GM18868 (cell line): ENCODE measurements at regions not wholly inside any gene's neighbourhood (a gene's known extent, or its start where the extent isn't known, plus 50 kb on each side); places are given as distances from the start of the nearest gene placed in this dataset.
"Not testable (repeated sequence)": the region's sequence is repeated elsewhere in the genome, so short reads cannot be mapped to it uniquely, and the experiment has no call there.

Experiments
- ATAC-seq: cut with Tn5 transposase; IDR thresholded peaks from one replicate; pipeline ENCODE4 v1.9.1; 2021; ENCODE audit warnings: mild to moderate bottlenecking, moderate library complexity; ENCODE audit not compliant: unreplicated experiment

- no peak for ATAC-seq
Observed at GRCh38 chr11:95412074-95412473, 181.1 kb upstream of the SESN3 start.

- not testable (repeated sequence) for ATAC-seq
Observed at GRCh38 chr11:95410707-95411106, 179.7 kb upstream of the SESN3 start.

GRCh38 chr11:95406271-95406670 is 175.3 kb upstream of the SESN3 start:
- no peak for ATAC-seq

- ATAC-seq = no peak
Observed at GRCh38 chr11:95404370-95404769, 173.4 kb upstream of the SESN3 start.

GRCh38 chr11:95398437-95399112 is 167.6 kb upstream of the SESN3 start:
- no peak for ATAC-seq

- no peak for ATAC-seq
Observed at GRCh38 chr11:95392644-95393043, 161.6 kb upstream of the SESN3 start.

GRCh38 chr11:95389427-95389826 is 158.4 kb upstream of the SESN3 start:
- ATAC-seq = no peak

GRCh38 chr11:95388086-95388485 is 157.1 kb upstream of the SESN3 start:
- ATAC-seq = no peak

- no peak for ATAC-seq
Observed at GRCh38 chr11:95387325-95387724, 156.3 kb upstream of the SESN3 start.

- no peak for ATAC-seq
Observed at GRCh38 chr11:95385577-95385976, 154.6 kb upstream of the SESN3 start.

- no peak for ATAC-seq
Observed at GRCh38 chr11:95379479-95379878, 148.5 kb upstream of the SESN3 start.

DNA sequence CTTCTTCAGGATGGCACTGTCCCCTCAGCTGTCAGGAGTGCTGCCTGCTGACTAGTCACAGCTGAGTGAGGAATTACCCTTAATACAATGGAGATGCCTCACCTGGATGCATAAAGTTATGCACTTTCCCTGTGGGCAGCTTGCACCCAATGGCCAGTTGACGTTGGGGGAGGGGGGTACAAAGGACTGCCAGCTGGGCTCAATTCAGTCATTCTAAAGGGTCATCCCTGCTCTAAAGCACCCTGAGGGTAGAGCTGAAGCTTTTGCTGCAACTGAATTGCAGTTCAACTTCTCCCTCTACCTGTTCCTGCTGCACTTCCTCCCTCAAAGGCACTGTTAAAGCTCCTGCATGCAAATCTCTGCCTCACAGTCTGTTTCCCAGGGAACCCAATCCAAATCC is 147.8 kb upstream of the SESN3 start:
- no peak for ATAC-seq

GRCh38 chr11:95378111-95378510 is 147.1 kb upstream of the SESN3 start:
- ATAC-seq = no peak

- no peak for ATAC-seq
Observed at GRCh38 chr11:95375886-95376285, 144.9 kb upstream of the SESN3 start.

- ATAC-seq = no peak
Observed at GRCh38 chr11:95375451-95375850, 144.4 kb upstream of the SESN3 start.

- no peak for ATAC-seq
Observed at GRCh38 chr11:95374105-95374504, 143.1 kb upstream of the SESN3 start.

GRCh38 chr11:95373241-95373640 is 142.2 kb upstream of the SESN3 start:
- no peak for ATAC-seq

DNA sequence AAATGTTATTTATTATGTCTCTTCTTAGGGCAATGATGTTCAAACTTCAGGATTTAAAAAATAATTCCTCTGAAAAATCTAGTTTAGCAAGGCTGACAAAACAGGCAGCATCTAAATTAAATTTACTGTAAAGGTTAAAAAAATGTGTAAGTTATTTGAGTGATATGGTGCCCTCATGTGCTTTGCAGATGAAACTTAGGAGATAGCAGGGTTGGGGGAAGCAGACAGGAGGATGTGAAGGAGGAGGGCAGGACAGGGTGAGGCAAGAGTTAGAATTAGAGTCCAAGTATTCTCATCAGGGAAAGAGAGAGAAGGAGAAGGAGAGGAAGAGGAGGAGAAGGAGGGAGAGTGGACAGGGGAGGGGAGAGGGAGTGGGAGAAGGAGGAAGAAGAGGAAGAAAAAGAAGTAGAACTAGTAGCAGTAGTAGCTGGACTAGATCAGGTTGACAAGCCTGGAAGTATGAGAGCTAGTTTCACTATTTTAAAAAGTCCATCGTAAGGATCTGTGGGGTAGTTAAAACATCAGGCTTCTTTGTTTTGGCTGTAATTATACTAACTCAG is 141.2 kb upstream of the SESN3 start:
- no peak for ATAC-seq

GRCh38 chr11:95371153-95371552 is 140.2 kb upstream of the SESN3 start:
- ATAC-seq = no peak

- no peak for ATAC-seq
Observed at GRCh38 chr11:95367726-95368125, 136.7 kb upstream of the SESN3 start.

GRCh38 chr11:95365348-95365747 is 134.3 kb upstream of the SESN3 start:
- no peak for ATAC-seq

DNA sequence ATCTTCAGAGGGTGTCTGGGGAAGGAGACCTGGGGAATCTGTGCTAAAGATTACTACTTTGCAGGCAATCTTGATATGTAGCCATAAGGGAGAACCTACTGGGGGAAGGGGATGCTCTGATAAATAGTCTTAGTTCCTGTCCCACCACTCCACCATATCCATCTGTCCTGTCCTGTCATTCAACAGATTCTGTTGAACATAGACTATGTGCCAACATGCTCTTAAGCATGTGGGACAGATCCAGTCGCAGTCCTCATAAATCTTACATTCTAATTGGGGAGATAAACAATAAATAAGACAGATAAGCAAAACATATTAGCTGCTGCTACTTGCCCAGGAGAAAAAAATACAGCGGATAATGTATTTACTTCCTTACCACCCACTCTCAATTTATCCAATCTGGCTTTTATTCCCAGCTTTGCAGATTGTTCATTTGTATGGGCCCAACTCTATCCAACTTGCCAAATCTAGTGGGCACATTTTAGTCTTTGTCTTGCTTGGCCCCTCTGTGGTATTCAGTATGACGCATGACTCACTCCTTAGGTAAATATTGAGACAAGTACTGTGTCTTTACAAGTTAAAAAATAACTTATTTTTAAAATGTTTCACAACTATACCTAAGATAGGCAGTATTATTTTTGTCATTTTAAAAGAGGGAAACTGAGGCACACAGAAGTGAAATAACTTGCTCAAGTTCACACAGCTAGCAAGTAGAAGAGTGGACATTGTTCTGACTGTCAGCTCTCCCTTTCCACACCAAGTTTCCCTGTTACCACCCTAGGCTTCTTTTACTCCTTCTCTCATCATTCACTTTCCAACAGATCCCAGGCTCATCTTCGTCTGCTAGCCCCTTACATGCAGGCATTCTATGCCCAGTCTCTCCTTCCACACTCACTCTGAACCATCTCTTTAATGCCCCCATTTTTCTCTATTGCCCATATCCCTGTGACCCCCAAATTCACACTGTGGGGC is 133.6 kb upstream of the SESN3 start:
- no peak for ATAC-seq
